EL (cell line): ENCODE measurements at regions not wholly inside any gene's neighbourhood (a gene's known extent, or its start where the extent isn't known, plus 50 kb on each side); places are given as distances from the start of the nearest gene placed in this dataset.

ENCODE experiments used
- DNase-seq: peaks from one replicate; pipeline ENCODE4 v3.0.0-alpha.2; 2016

GRCh38 chr5:52731274-52732027, 56.3 kb upstream of the ITGA1 start:
- no peak for DNase-seq

- DNase-seq = no peak
These were observed 53.2 kb upstream of the ITGA1 start for GRCh38 chr5:52734557-52734956.

GRCh38 chr5:52735139-52735538, 52.6 kb upstream of the ITGA1 start:
- no peak for DNase-seq
